GM18867 (cell line): ENCODE measurements at regions not wholly inside any gene's neighbourhood (a gene's known extent, or its start where the extent isn't known, plus 50 kb on each side); places are given as distances from the start of the nearest gene placed in this dataset.
"Not testable (repeated sequence)": the region's sequence is repeated elsewhere in the genome, so short reads cannot be mapped to it uniquely, and the experiment has no call there.

Experiments used
- ATAC-seq: cut with Tn5 transposase; IDR thresholded peaks from one replicate; pipeline ENCODE4 v1.9.1; 2021; ENCODE audit warnings: mild to moderate bottlenecking, moderate library complexity; ENCODE audit not compliant: unreplicated experiment

DNA sequence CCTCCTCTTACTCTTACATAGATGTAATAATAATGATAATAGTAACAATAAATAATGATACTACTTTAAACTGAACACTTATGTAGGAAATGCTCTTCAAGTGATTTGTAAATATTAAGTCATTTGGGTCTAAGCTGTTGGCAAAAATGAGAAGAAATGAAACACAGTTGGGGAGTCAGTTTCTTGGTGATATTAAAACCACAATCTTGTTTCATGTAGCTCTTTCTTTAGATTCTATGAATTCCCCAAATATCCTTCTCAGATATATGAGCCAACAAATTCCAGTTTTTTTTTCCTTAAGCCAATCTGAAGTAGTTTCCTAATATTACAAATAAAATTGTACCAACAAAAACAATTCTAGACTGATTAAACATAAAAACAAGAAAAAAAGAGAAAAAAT is 1115.6 kb upstream of the CNTN5 start:
- ATAC-seq = no peak

DNA sequence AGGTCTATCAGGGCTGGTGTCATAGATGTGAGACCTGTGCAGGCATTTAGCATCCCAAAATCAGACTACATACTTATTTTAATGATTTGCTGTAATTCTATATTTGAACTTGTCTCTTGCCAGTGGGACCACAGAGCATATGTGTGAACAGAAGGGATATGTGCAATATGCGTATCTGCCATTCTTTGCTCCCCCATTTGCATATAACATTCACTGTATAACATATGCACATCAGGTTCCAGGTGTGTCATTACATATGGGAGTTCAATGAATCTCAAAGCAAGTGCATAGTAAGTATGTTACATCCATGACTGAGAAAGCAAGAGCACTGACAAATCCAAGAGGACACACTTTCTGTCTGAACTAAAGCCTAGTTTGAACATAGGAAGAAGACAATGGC is 1115.1 kb upstream of the CNTN5 start:
- ATAC-seq = no peak

GRCh38 chr11:97908354-97908753 is 1112.4 kb upstream of the CNTN5 start:
- ATAC-seq = no peak

DNA sequence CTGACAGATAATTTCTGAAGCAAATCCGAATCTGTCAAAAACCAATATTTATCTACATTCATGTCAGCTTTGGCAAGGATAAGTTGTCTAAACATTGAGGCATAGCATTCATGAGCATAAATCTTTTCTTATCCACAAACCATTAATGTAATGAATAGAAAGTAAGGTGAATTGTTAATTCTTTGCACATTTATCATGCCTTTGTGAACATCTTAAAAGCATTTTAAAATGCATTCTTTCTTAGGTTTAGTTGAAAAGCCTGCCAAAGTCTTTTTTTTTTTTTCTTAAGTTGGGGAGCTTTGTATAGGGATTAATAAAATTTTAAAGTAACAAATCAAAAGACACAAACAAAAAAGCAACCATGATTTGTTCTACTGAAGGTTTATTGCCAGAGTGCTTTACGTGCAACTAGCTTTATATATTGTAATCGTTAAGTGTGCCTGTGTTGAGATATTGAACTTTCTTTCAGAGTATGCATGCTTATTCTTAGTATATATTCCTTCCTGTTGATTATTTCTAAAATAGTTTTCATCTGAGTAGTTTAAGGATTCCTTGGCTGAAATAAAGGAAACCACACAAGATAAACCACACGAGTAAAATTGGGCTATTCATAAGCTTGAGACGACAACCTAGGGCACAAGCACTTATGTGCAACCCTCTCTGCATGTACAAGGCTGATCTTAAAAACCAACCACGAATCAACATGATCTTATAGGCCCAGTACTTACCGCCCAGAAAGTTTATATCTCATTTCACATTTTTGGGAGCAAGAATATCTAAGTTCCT is 1110.9 kb upstream of the CNTN5 start:
- ATAC-seq = no peak

GRCh38 chr11:97912629-97913028 is 1108.1 kb upstream of the CNTN5 start:
- no peak for ATAC-seq

DNA sequence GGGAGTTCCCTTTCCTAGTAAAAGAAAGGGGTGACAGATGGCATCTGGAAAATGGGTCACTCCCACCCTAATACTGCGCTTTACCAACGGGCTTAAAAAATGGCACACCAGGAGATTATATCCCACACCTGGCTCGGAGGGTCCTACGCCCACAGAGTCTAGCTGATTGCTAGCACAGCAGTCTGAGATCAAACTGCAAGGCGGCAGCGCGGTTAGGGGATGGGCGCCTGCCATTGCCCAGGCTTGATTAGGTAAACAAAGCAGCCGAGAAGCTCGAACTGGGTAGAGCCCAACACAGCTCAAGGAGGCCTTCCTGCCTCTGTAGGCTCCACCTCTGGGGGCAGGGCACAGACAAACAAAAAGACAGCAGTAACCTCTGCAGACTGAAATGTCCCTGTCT is 1097.8 kb upstream of the CNTN5 start:
- ATAC-seq = not testable (repeated sequence)

GRCh38 chr11:97934572-97935208 is 1086.1 kb upstream of the CNTN5 start:
- ATAC-seq = no peak

DNA sequence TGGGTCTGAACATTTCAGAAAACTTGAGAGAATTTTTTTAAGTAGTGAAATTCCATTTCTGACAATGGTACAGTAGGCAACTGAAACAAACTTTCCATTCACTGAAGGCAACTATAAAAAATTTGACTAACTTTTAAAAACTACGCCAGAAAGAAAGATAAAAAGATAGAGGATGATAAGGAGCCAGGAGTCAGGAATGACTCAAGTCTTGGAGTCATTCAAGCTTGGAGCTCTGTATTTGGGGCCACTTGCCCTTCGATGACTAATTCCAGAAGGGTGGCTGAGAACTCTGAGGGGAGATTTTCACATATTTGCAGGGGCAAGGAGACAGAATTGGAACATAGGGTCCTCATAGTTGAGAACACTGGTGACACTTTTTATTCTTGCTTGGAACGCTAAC is 1083.2 kb upstream of the CNTN5 start:
- ATAC-seq = no peak

GRCh38 chr11:97938789-97939188 is 1082.0 kb upstream of the CNTN5 start:
- ATAC-seq = no peak

DNA sequence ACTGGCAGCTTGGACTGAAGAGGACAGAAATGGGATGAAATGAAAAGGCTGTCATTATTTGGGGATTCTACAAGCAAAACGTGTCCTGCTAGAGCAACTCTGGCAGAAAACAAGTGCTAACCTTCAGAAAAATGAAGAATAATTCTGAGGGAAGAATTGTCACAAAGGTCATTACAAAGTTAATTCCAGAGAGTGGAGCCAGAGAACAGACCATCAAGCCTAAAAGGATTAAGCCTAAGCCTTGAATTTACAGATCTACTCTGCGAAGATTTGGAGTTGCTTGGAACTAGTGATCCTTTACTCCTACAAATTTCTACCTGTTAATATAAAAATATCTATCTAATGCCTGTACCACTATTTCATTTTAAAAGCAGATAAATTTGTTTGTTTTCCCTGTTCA is 1077.3 kb upstream of the CNTN5 start:
- ATAC-seq = no peak

- ATAC-seq = no peak
Measured at GRCh38 chr11:97948793-97949192, 1072.0 kb upstream of the CNTN5 start.

GRCh38 chr11:97955595-97955994 is 1065.2 kb upstream of the CNTN5 start:
- no peak for ATAC-seq

- ATAC-seq = no peak
Measured at GRCh38 chr11:97956904-97957303, 1063.8 kb upstream of the CNTN5 start.

DNA sequence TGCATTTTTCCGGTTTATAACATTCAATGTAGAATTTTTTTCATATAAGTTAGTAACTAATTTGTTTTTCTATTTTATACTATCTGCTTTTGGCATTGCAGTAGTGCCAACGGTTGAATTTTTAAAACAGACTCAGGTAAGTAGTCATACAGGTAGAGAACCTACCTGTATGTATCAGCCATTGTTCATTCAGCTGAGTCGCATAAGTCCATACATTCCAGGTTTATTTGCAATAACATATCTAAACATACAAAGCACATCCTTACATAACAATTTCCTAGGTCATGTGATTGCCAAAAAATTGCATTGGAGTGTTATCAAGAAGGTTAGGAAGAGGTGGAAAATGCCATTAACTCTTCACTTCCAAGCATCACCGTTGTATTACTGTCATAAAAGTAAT is 1059.3 kb upstream of the CNTN5 start:
- ATAC-seq = no peak

DNA sequence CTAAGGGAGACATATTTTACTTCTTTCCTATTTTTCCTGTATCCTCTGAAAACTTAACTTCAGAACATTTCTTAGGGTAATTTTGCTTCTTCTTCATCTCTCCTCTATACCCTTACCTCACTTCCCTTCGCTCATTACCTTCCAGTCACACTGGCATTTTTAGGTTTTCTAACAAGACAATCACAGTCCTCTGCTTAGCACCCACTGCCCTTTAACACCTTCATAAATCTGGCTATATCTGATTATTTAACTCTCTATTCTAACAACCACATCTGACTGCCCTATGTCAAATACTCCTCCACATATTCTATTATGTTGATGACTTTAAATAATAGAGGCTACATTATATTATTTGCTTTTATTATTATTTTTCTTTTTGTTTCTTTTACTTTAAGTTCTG is 1058.0 kb upstream of the CNTN5 start:
- no peak for ATAC-seq

GRCh38 chr11:97963528-97964331 is 1057.0 kb upstream of the CNTN5 start:
- no peak for ATAC-seq

GRCh38 chr11:97964332-97965004 is 1056.3 kb upstream of the CNTN5 start:
- no peak for ATAC-seq

- ATAC-seq = no peak
Measured at GRCh38 chr11:97965849-97966646, 1054.7 kb upstream of the CNTN5 start.

DNA sequence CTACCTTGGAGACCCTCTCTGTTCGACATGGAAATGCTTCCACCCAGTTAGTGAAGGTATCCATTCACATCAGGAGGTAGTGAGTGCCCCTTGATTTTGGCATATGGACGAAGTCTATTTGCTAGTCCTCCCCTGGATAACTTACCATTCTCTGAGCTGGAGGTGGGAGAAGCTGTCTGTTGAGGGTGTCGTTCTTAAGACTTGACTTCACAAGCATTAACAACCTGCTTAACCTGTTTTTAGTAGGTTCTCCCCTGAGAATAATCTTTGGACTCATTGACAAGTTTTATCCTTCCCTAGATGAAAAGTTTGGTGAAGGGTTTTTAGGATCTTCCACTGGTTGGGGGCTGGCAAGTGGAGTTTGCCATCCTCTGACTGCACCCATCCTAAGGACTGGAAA is 1053.8 kb upstream of the CNTN5 start:
- no peak for ATAC-seq

GRCh38 chr11:97968071-97968470 is 1052.7 kb upstream of the CNTN5 start:
- no peak for ATAC-seq
